KMS-11 (cell line): ENCODE measurements at regions not wholly inside any gene's neighbourhood (a gene's known extent, or its start where the extent isn't known, plus 50 kb on each side); places are given as distances from the start of the nearest gene placed in this dataset.
A peak's percentile ranks its signal among the peaks of the same experiment; 100 is the strongest.

ENCODE experiments used
- H2AFZ ChIP-seq: fragments of 200-600 bp; sonication (generic); 2 replicates; pipeline ENCODE4 v1.6.1; 2016; ENCODE audit warnings: antibody characterized with exemption, mixed run types, low read depth
- H3K27ac ChIP-seq: fragments of 200-600 bp; sonication (generic); 2 replicates; pipeline ENCODE4 v1.6.1; 2016; ENCODE audit warnings: mild to moderate bottlenecking, mixed run types
- H3K27me3 ChIP-seq: fragments of 200-600 bp; sonication (generic); 2 replicates; pipeline ENCODE4 v1.6.1; 2017; ENCODE audit warnings: mild to moderate bottlenecking, low read depth, mixed run types, moderate library complexity; ENCODE audit not compliant: insufficient read depth
- H3K36me3 ChIP-seq: fragments of 200-600 bp; sonication (generic); 2 replicates; pipeline ENCODE4 v1.6.1; 2017; ENCODE audit warnings: mild to moderate bottlenecking, mixed run types; ENCODE audit not compliant: insufficient read depth
- H3K4me1 ChIP-seq: fragments of 200-600 bp; sonication (generic); 2 replicates; pipeline ENCODE4 v1.6.1; 2016; ENCODE audit warnings: mild to moderate bottlenecking, low read depth, mixed run types; ENCODE audit not compliant: poor library complexity, severe bottlenecking
- H3K4me2 ChIP-seq: fragments of 200-600 bp; sonication (generic); 2 replicates; pipeline ENCODE4 v1.7.0; 2016; ENCODE audit warnings: mild to moderate bottlenecking, mixed run types
- H3K4me3 ChIP-seq: fragments of 200-600 bp; sonication (generic); IDR thresholded peaks from 2 replicates; pipeline ENCODE4 v1.6.1; 2017; ENCODE audit warnings: low read depth, low read length, mixed read lengths; ENCODE audit not compliant: insufficient read depth
- H3K79me2 ChIP-seq: fragments of 200-600 bp; sonication (generic); 2 replicates; pipeline ENCODE4 v1.6.1; 2016; ENCODE audit warnings: low read depth, mixed run types; ENCODE audit not compliant: insufficient read depth
- H3K9ac ChIP-seq: fragments of 200-600 bp; sonication (generic); 2 replicates; pipeline ENCODE4 v1.6.1; 2016; ENCODE audit warnings: mild to moderate bottlenecking, mixed run types
- H4K20me1 ChIP-seq: fragments of 200-600 bp; sonication (generic); 2 replicates; pipeline ENCODE4 v1.6.1; 2016; ENCODE audit warnings: mild to moderate bottlenecking, mixed run types; ENCODE audit not compliant: insufficient read depth
- CTCF ChIP-seq: fragments of 200-600 bp; sonication (generic); conservative IDR thresholded peaks from 2 replicates; pipeline ENCODE4 v1.6.1; 2017; ENCODE audit warnings: low read depth, mild to moderate bottlenecking, antibody characterized with exemption, low read length, moderate library complexity, mixed read lengths

- Histone ChIP-seq H3K4me3 (no peak overlapping the region), H3K79me2 (no peaks in the 10 kb centered on the region), H4K20me1 (no peaks in the 10 kb centered on the region), H3K4me2 (no peak overlapping the region), H3K36me3 (no peaks in the 10 kb centered on the region), H3K27me3 (no peaks in the 10 kb centered on the region), H3K9ac (no peak overlapping the region), H2AFZ (no peak overlapping the region), H3K4me1 (no peaks in the 10 kb centered on the region), H3K27ac (no peak overlapping the region)
- TF ChIP-seq CTCF, result no peak
Measured at GRCh38 chr2:215622837-215623236, 187.0 kb upstream of the FN1 start.

- no peaks in the 10 kb centered on the region for H3K4me1 ChIP-seq
- TF ChIP-seq CTCF, result no peak
- no peak overlapping the region for H3K27ac ChIP-seq
- H3K79me2 ChIP-seq, result no peaks in the 10 kb centered on the region
- H3K4me3 ChIP-seq, result no peak overlapping the region
- no peak overlapping the region for H3K4me2 ChIP-seq
- no peak overlapping the region for H2AFZ ChIP-seq
- H3K9ac ChIP-seq, result no peak overlapping the region
- no peaks in the 10 kb centered on the region for H3K36me3 ChIP-seq
- H3K27me3 ChIP-seq, result no peaks in the 10 kb centered on the region
- no peaks in the 10 kb centered on the region for H4K20me1 ChIP-seq
Measured at GRCh38 chr2:215621381-215621780, 185.5 kb upstream of the FN1 start.

GRCh38 chr2:215620528-215620927, 184.7 kb upstream of the FN1 start:
- H3K4me1 ChIP-seq, result no peaks in the 10 kb centered on the region
- H3K4me2 ChIP-seq, result no peak overlapping the region
- H3K27ac ChIP-seq, result no peak overlapping the region
- H3K79me2 ChIP-seq, result no peaks in the 10 kb centered on the region
- H3K4me3 ChIP-seq, result no peak overlapping the region
- no peak overlapping the region for H2AFZ ChIP-seq
- no peaks in the 10 kb centered on the region for H4K20me1 ChIP-seq
- H3K9ac ChIP-seq, result no peak overlapping the region
- no peaks in the 10 kb centered on the region for H3K36me3 ChIP-seq
- TF ChIP-seq CTCF, result no peak
- H3K27me3 ChIP-seq, result no peaks in the 10 kb centered on the region

GRCh38 chr2:215619989-215620388, 184.1 kb upstream of the FN1 start:
- Histone ChIP-seq H3K36me3 (no peaks in the 10 kb centered on the region), H2AFZ (peak overlapping the region; percentile 19; the same call in 1 of the 2 replicates), H3K9ac (no peak overlapping the region), H3K27me3 (no peaks in the 10 kb centered on the region), H3K4me2 (no peak overlapping the region; the same call in 1 of the 2 replicates), H3K4me1 (no peaks in the 10 kb centered on the region), H4K20me1 (no peaks in the 10 kb centered on the region), H3K79me2 (no peaks in the 10 kb centered on the region), H3K27ac (no peak overlapping the region), H3K4me3 (no peak overlapping the region)
- TF ChIP-seq CTCF, result no peak
